ENCODE measurements at regions not wholly inside any gene's neighbourhood (a gene's known extent, or its start where the extent isn't known, plus 50 kb on each side); places are given as distances from the start of the nearest gene placed in this dataset.

DNA sequence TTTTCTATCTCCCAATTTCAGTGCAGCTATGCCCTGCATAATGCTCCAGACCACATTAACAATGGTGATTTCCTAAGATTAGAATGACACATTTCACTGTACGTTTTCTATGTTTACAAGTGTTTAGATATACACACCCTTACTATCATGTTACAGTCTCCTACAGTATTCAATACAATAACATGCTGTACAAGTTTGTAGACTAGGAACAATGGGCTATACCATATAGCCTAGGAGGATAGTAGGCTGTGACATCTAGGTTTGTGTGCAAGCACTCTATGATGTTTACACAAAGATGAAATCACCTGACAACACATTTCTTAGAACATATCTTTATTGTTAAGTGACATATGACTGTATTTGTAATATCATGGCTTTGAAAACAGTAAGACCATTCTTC, 1435.6 kb upstream of the NUDT12 start:
- TF ChIP-seq, protein P1, sequence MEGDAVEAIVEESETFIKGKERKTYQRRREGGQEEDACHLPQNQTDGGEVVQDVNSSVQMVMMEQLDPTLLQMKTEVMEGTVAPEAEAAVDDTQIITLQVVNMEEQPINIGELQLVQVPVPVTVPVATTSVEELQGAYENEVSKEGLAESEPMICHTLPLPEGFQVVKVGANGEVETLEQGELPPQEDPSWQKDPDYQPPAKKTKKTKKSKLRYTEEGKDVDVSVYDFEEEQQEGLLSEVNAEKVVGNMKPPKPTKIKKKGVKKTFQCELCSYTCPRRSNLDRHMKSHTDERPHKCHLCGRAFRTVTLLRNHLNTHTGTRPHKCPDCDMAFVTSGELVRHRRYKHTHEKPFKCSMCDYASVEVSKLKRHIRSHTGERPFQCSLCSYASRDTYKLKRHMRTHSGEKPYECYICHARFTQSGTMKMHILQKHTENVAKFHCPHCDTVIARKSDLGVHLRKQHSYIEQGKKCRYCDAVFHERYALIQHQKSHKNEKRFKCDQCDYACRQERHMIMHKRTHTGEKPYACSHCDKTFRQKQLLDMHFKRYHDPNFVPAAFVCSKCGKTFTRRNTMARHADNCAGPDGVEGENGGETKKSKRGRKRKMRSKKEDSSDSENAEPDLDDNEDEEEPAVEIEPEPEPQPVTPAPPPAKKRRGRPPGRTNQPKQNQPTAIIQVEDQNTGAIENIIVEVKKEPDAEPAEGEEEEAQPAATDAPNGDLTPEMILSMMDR (conservative IDR thresholded peaks at IDR 0.05; ENCODE audit: low read length), result no peak
- TF ChIP-seq EZH2phosphoT487 (IDR thresholded peaks at IDR 0.05; ENCODE audit: borderline replicate concordance, low read depth, low read length), result no peak
